KBM-7 (cell line): ENCODE measurements at regions not wholly inside any gene's neighbourhood (a gene's known extent, or its start where the extent isn't known, plus 50 kb on each side); places are given as distances from the start of the nearest gene placed in this dataset.

Source experiments
- DNase-seq: peaks from one replicate; pipeline ENCODE4 v3.0.0-alpha.2; 2015
- in situ Hi-C: fragments of 300-500 bp; cut with MboI; formaldehyde crosslinking; loops from 2 replicates; pipeline ENCODE4 v1.14.3; 2020; ENCODE audit warnings: low sequenced_read_pairs, low pct_unique_long_range_greater_than_20kb, mixed read lengths

GRCh38 chr11:44445500-44446365, 119.7 kb upstream of the CD82 start:
- no peak for DNase-seq
- in situ Hi-C loops, result no loop called here

GRCh38 chr11:44446366-44446762, 119.1 kb upstream of the CD82 start:
- DNase-seq, result no peak
- in situ Hi-C loops, result no loop called here

- in situ Hi-C loops, result no loop called here
- DNase-seq, result no peak
Observed at GRCh38 chr11:44446996-44447771, 118.3 kb upstream of the CD82 start.

GRCh38 chr11:44450295-44450932, 115.0 kb upstream of the CD82 start:
- no peak for DNase-seq
- in situ Hi-C loops, result no loop called here

- in situ Hi-C loops, result no loop called here
- DNase-seq, result no peak
Observed at GRCh38 chr11:44451706-44452105, 113.8 kb upstream of the CD82 start.

- in situ Hi-C loops, result no loop called here
- no peak for DNase-seq
Observed at GRCh38 chr11:44452827-44453572, 112.5 kb upstream of the CD82 start.

GRCh38 chr11:44453871-44454270, 111.6 kb upstream of the CD82 start:
- DNase-seq, result no peak

GRCh38 chr11:44454666-44455065, 110.8 kb upstream of the CD82 start:
- in situ Hi-C loops, result no loop called here

More at GRCh38 chr11:44453871-44454270, 111.6 kb upstream of the CD82 start:
- in situ Hi-C loops, result no loop called here

GRCh38 chr11:44456544-44457300, 108.7 kb upstream of the CD82 start:
- in situ Hi-C loops, result no loop called here
- DNase-seq, result no peak

More at GRCh38 chr11:44454666-44455065, 110.8 kb upstream of the CD82 start:
- no peak for DNase-seq

GRCh38 chr11:44457862-44458261, 107.6 kb upstream of the CD82 start:
- in situ Hi-C loops, result no loop called here

GRCh38 chr11:44463751-44464150, 101.7 kb upstream of the CD82 start:
- no peak for DNase-seq
- in situ Hi-C loops, result no loop called here

More at GRCh38 chr11:44457862-44458261, 107.6 kb upstream of the CD82 start:
- no peak for DNase-seq

- DNase-seq, result peak; percentile 4
- in situ Hi-C loops, result no loop called here
Observed at GRCh38 chr11:44464741-44465140, 100.7 kb upstream of the CD82 start.

- in situ Hi-C loops, result no loop called here
Observed at GRCh38 chr11:44466531-44467205, 98.8 kb upstream of the CD82 start.

GRCh38 chr11:44467413-44467812, 98.0 kb upstream of the CD82 start:
- DNase-seq, result no peak
- in situ Hi-C loops, result no loop called here

More at GRCh38 chr11:44466531-44467205, 98.8 kb upstream of the CD82 start:
- DNase-seq, result no peak

- in situ Hi-C loops, result no loop called here
- DNase-seq, result no peak
Observed at GRCh38 chr11:44467931-44468330, 97.5 kb upstream of the CD82 start.

- in situ Hi-C loops, result no loop called here
- DNase-seq, result no peak
Observed at GRCh38 chr11:44468345-44468988, 97.0 kb upstream of the CD82 start.

GRCh38 chr11:44469412-44469811, 96.1 kb upstream of the CD82 start:
- in situ Hi-C loops, result no loop called here
- DNase-seq, result no peak
